K562 (cell line): ENCODE measurements at regions not wholly inside any gene's neighbourhood (a gene's known extent, or its start where the extent isn't known, plus 50 kb on each side); places are given as distances from the start of the nearest gene placed in this dataset.

Experiments
- ATAC-seq: fragments of 200-7000 bp; cut with Tn5 transposase; 3 replicates; pipeline ENCODE4 v1.9.1; 2020; ENCODE audit warnings: moderate library complexity
- BruUV-seq: library from RNA; stranded (reverse); fragments of 400-500 nt; replicated peaks from 2 replicates; lab custom pipeline; 2021; lab: Mats Ljungman, UMichigan
- CTCF ChIA-PET: fragments of 300-600 bp; formaldehyde crosslinking; extraction: SDS; loops from one replicate; lab custom pipeline; 2021; ENCODE audit warnings: low intra/inter-chr PET ratio; lab: Yijun Ruan, JAX
- POLR2A ChIA-PET: fragments of 300-600, 350-650 bp; sonication (Branson Sonifier 250); formaldehyde crosslinking; extraction: SDS; loops from one replicate; lab custom pipeline; 2021; ENCODE audit warnings: antibody characterized with exemption, inconsistent platforms; lab: Yijun Ruan, JAX
- DNase-seq, 4 experiments: peaks; one replicate each; pipeline versions ENCODE4 v3.0.0 to v3.0.0-alpha.2; 2011 to 2018; ENCODE audit warnings: low spot score in 3 of 4, mixed read lengths in 3 of 4; ENCODE audit errors: extremely low read depth in 1 of 4
- FAIRE-seq: peaks from 2 replicates; lab custom pipeline; 2011; peaks lifted over from hg19 to GRCh38; lab: Jason Lieb, UNC
- H2AFZ ChIP-seq: 2 replicates; pipeline ENCODE4 v1.6.0; 2011; ENCODE audit warnings: low read depth, low read length, control low read depth, inconsistent platforms
- H3K27ac ChIP-seq: fragments of 200-600 bp; 3 replicates; pipeline ENCODE4 v1.8.0; 2011; ENCODE audit warnings: low read depth, mild to moderate bottlenecking, control low read depth, inconsistent platforms, low read length, moderate library complexity, mixed read lengths; ENCODE audit errors: extremely low read depth
- H3K27me3 ChIP-seq, 2 experiments: fragments of 300-600 bp in 1 of 2; 2 replicates in 1 of 2; 3 replicates in 1 of 2; pipeline versions ENCODE4 v1.6.0 to v1.8.0; 2011; ENCODE audit warnings: inconsistent platforms in 2 of 2, low read length in 2 of 2, mild to moderate bottlenecking in 1 of 2, mixed read lengths in 1 of 2, moderate library complexity in 1 of 2; ENCODE audit not compliant: control insufficient read depth in 2 of 2, insufficient read depth in 2 of 2
- H3K36me3 ChIP-seq: fragments of 300-600 bp; 3 replicates; pipeline ENCODE4 v1.8.0; 2011; ENCODE audit warnings: mild to moderate bottlenecking, low read length, inconsistent platforms; ENCODE audit not compliant: control insufficient read depth, insufficient read depth
- H3K4me1 ChIP-seq, 2 experiments: fragments of 200-600 bp in 1 of 2; replicated peaks in 1 of 2; 2 replicates in 1 of 2; 3 replicates in 1 of 2; pipeline versions ENCODE4 v1.5.1 to v1.8.0; 2011; ENCODE audit warnings: inconsistent platforms in 2 of 2, low read length in 2 of 2, mild to moderate bottlenecking in 1 of 2, mixed read lengths in 1 of 2, moderate library complexity in 1 of 2; ENCODE audit not compliant: control insufficient read depth in 2 of 2, insufficient read depth in 2 of 2
- H3K4me2 ChIP-seq: 2 replicates; pipeline ENCODE4 v1.6.1; 2011; ENCODE audit warnings: low read length, control low read depth, inconsistent platforms, mixed read lengths; ENCODE audit not compliant: insufficient read depth
- H3K4me3 ChIP-seq: fragments of 200-600 bp; sonication (generic), shearing (Covaris generic); 2 replicates; pipeline ENCODE4 v1.5.1; 2016; ENCODE audit warnings: control low read depth, inconsistent platforms
- H3K79me2 ChIP-seq: fragments of 200-600 bp; 3 replicates; pipeline ENCODE4 v1.8.0; 2011; ENCODE audit warnings: low read length, inconsistent platforms; ENCODE audit not compliant: control insufficient read depth, insufficient read depth
- H3K9ac ChIP-seq, 2 experiments: 2 replicates each; pipeline versions ENCODE4 v1.6.0 to v1.6.1; 2011; ENCODE audit warnings: low read depth in 2 of 2, low read length in 2 of 2, control low read depth in 1 of 2, inconsistent platforms in 1 of 2, mild to moderate bottlenecking in 1 of 2, mixed read lengths in 1 of 2; ENCODE audit not compliant: insufficient read depth in 1 of 2
- H3K9me1 ChIP-seq: one replicate; pipeline ENCODE4 v1.6.0; 2011; ENCODE audit warnings: inconsistent platforms, mild to moderate bottlenecking, low read length, moderate library complexity; ENCODE audit not compliant: control insufficient read depth, insufficient read depth
- H3K9me3 ChIP-seq: replicated peaks from 2 replicates; pipeline ENCODE4 v1.5.1; 2011; ENCODE audit warnings: low read depth, low read length, inconsistent platforms; ENCODE audit not compliant: control insufficient read depth, insufficient read depth
- H4K20me1 ChIP-seq: replicated peaks from 2 replicates; pipeline ENCODE4 v1.6.1; 2011; ENCODE audit warnings: low read length, inconsistent platforms, mixed read lengths; ENCODE audit not compliant: control insufficient read depth, insufficient read depth
- BRD9 ChIP-seq: fragments of 450-650 bp; IDR thresholded peaks from 2 replicates; pipeline ENCODE4 v1.6.1; 2018; ENCODE audit warnings: low read depth; ENCODE audit not compliant: partially characterized antibody
- GABPB1 ChIP-seq: sonication (generic); formaldehyde crosslinking; IDR thresholded peaks from 2 replicates; pipeline ENCODE4 v1.8.0; 2022; ENCODE audit warnings: mild to moderate bottlenecking, missing genetic modification reagents
- MEF2A ChIP-seq: IDR thresholded peaks from 2 replicates; pipeline ENCODE4 v1.6.1; 2011; ENCODE audit warnings: low read depth, mild to moderate bottlenecking, low read length, moderate library complexity; ENCODE audit not compliant: control insufficient read depth
- SMAD4 ChIP-seq: fragments of 250-450 bp; sonication (Bioruptor Pico); conservative IDR thresholded peaks from 2 replicates; pipeline ENCODE4 v1.8.0; 2021; ENCODE audit warnings: inconsistent platforms, mild to moderate bottlenecking, moderate library complexity
- in situ Hi-C: fragments of 300-500 bp; cut with MboI; formaldehyde crosslinking; loops from 4 replicates; pipeline ENCODE4 v1.15.0; 2018; ENCODE audit warnings: inconsistent platforms, mixed read lengths
- intact Hi-C: fragments of 100-400 bp; cut with micrococcal nuclease; formaldehyde crosslinking; loops from 2 replicates; pipeline ENCODE4 v1.14.2; 2022
- TF ChIP-seq, protein P1 (sequence below), 3 experiments: IDR thresholded peaks in 2 of 3; conservative IDR thresholded peaks in 1 of 3; 2 replicates each; pipeline ENCODE4 v1.5.1; 2011 to 2012; ENCODE audit warnings: low read length in 3 of 3, mild to moderate bottlenecking in 3 of 3, control low read depth in 2 of 3, improper control_type of control experiment in 1 of 3, inconsistent platforms in 1 of 3, low read depth in 1 of 3, mixed read lengths in 1 of 3, moderate library complexity in 1 of 3; ENCODE audit not compliant: insufficient read depth in 2 of 3
- TF ChIP-seq, protein P2 (sequence below): sonication (generic); formaldehyde crosslinking; IDR thresholded peaks from 2 replicates; pipeline ENCODE4 v1.9.0; 2022; ENCODE audit warnings: mild to moderate bottlenecking, missing genetic modification reagents
- TF ChIP-seq, protein P3 (sequence below): sonication (generic); formaldehyde crosslinking; IDR thresholded peaks from 2 replicates; pipeline ENCODE4 v1.8.0; 2023; ENCODE audit warnings: missing genetic modification reagents, mild to moderate bottlenecking, borderline replicate concordance

DNA sequence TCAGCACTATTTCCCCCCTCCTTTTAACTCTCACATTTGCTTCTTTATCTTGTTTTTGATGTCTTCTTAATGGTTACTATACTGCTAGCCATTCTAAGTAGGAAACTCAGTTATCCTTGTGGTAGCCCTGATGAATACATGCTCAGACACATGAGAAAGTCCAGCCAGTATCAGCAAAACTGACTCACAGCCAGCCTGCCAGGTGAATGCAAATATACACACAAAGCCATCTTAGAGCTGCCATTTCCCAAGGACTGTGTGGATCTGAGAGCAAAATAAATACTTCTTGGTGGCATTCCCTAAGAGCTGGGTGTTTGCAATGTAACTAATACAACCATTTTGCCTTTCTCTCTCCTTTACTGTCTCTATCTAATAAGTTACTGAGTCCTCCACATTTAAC, 455.2 kb downstream of the CCER1 start:
- no peak overlapping the region for H3K27ac ChIP-seq
- BruUV-seq = no TSS peak
- H3K9me1 ChIP-seq = no peaks in the 10 kb centered on the region
- ATAC-seq = no peak
- intact Hi-C loops = no loop called here
- H3K79me2 ChIP-seq = no peaks in the 10 kb centered on the region
- no peak for DNase-seq
- H3K36me3 ChIP-seq = no peaks in the 10 kb centered on the region
- ChIA-PET POLR2A (no interaction called here), CTCF (no interaction called here)
- H2AFZ ChIP-seq = no peak overlapping the region
- H3K4me3 ChIP-seq = no peak overlapping the region
- no peaks in the 10 kb centered on the region for H4K20me1 ChIP-seq
- H3K9ac ChIP-seq = no peak overlapping the region
- no peak for FAIRE-seq
- no peaks in the 10 kb centered on the region for H3K4me1 ChIP-seq
- H3K9me3 ChIP-seq = no peaks in the 10 kb centered on the region; the same call in 1 of the 2 replicates
- no peak overlapping the region for H3K4me2 ChIP-seq
- in situ Hi-C loops = no loop called here
- H3K27me3 ChIP-seq = no peaks in the 10 kb centered on the region
- TF ChIP-seq, protein P1, sequence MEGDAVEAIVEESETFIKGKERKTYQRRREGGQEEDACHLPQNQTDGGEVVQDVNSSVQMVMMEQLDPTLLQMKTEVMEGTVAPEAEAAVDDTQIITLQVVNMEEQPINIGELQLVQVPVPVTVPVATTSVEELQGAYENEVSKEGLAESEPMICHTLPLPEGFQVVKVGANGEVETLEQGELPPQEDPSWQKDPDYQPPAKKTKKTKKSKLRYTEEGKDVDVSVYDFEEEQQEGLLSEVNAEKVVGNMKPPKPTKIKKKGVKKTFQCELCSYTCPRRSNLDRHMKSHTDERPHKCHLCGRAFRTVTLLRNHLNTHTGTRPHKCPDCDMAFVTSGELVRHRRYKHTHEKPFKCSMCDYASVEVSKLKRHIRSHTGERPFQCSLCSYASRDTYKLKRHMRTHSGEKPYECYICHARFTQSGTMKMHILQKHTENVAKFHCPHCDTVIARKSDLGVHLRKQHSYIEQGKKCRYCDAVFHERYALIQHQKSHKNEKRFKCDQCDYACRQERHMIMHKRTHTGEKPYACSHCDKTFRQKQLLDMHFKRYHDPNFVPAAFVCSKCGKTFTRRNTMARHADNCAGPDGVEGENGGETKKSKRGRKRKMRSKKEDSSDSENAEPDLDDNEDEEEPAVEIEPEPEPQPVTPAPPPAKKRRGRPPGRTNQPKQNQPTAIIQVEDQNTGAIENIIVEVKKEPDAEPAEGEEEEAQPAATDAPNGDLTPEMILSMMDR (IDR thresholded peaks at IDR 0.05 in 2 of 3, conservative IDR thresholded peaks at IDR 0.05 in 1 of 3; ENCODE audit: insufficient read depth in 2 of 3, low read depth in 1 of 3, low read length in 3 of 3) = no peak
- no peak for TF ChIP-seq GABPB1 (CRISPR knock-in tag)
- no peak for TF ChIP-seq MEF2A
- TF ChIP-seq, protein P2, sequence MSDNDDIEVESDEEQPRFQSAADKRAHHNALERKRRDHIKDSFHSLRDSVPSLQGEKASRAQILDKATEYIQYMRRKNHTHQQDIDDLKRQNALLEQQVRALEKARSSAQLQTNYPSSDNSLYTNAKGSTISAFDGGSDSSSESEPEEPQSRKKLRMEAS (CRISPR knock-in tag) = no peak
- TF ChIP-seq, protein P3, sequence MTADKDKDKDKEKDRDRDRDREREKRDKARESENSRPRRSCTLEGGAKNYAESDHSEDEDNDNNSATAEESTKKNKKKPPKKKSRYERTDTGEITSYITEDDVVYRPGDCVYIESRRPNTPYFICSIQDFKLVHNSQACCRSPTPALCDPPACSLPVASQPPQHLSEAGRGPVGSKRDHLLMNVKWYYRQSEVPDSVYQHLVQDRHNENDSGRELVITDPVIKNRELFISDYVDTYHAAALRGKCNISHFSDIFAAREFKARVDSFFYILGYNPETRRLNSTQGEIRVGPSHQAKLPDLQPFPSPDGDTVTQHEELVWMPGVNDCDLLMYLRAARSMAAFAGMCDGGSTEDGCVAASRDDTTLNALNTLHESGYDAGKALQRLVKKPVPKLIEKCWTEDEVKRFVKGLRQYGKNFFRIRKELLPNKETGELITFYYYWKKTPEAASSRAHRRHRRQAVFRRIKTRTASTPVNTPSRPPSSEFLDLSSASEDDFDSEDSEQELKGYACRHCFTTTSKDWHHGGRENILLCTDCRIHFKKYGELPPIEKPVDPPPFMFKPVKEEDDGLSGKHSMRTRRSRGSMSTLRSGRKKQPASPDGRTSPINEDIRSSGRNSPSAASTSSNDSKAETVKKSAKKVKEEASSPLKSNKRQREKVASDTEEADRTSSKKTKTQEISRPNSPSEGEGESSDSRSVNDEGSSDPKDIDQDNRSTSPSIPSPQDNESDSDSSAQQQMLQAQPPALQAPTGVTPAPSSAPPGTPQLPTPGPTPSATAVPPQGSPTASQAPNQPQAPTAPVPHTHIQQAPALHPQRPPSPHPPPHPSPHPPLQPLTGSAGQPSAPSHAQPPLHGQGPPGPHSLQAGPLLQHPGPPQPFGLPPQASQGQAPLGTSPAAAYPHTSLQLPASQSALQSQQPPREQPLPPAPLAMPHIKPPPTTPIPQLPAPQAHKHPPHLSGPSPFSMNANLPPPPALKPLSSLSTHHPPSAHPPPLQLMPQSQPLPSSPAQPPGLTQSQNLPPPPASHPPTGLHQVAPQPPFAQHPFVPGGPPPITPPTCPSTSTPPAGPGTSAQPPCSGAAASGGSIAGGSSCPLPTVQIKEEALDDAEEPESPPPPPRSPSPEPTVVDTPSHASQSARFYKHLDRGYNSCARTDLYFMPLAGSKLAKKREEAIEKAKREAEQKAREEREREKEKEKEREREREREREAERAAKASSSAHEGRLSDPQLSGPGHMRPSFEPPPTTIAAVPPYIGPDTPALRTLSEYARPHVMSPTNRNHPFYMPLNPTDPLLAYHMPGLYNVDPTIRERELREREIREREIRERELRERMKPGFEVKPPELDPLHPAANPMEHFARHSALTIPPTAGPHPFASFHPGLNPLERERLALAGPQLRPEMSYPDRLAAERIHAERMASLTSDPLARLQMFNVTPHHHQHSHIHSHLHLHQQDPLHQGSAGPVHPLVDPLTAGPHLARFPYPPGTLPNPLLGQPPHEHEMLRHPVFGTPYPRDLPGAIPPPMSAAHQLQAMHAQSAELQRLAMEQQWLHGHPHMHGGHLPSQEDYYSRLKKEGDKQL (CRISPR knock-in tag) = no peak
- no peak for TF ChIP-seq BRD9
- TF ChIP-seq SMAD4 (CRISPR knock-in tag) = no peak
